Urinary bladder (tissue), 3 donors: ENCODE measurements at regions not wholly inside any gene's neighbourhood (a gene's known extent, or its start where the extent isn't known, plus 50 kb on each side); places are given as distances from the start of the nearest gene placed in this dataset.
A peak's percentile ranks its signal among the peaks of the same experiment; 100 is the strongest.

Experiments
- DNase-seq: peaks from one replicate; pipeline ENCODE4 v3.0.0-alpha.2; 2015; ENCODE audit errors: extremely low spot score
- H3K27ac ChIP-seq: one replicate; pipeline ENCODE4 v1.5.1; 2013; ENCODE audit warnings: low read depth, mild to moderate bottlenecking, moderate library complexity
- H3K36me3 ChIP-seq: one replicate; pipeline ENCODE4 v1.6.1; 2013; ENCODE audit warnings: mild to moderate bottlenecking, moderate library complexity; ENCODE audit not compliant: insufficient read depth
- H3K4me1 ChIP-seq: one replicate; pipeline ENCODE4 v1.6.1; 2013; ENCODE audit warnings: mild to moderate bottlenecking, moderate library complexity; ENCODE audit not compliant: insufficient read depth
- H3K4me3 ChIP-seq: one replicate; pipeline ENCODE4 v1.5.1; 2013; ENCODE audit warnings: low read depth, low read length
- WGBS: extraction: QIAGEN DNeasy Blood & Tissue Kit; methylation state at CpG from one replicate; pipeline ENCODE4 v1.1.7; 2013; 5-methylcytosine and 5-hydroxymethylcytosine counted together
- donor health status: healthy with polysubstance abuse.
- donor health status: healthy.

DNA sequence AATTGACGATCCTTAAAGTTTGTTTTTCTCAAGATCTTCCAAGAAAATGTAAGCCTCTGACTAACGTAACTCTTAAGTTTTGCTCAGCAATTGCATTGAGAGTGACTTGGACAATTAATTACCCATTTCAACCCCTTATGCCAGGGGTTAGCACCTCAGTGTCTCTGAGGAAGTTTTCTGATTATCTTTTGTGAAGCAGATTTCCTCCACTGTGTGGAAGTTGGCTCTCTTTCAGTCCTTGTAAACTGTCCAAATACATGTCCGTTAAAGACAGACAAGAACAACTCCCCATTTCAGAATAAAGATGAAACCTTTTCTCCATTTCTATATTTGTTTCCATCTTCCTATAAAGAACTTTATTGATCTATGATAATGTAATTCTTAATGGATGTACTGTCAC lies 296.4 kb upstream of the FMN2 start:
- Histone ChIP-seq H3K4me1 (no peaks in the 10 kb centered on the region), H3K4me3 (no peak overlapping the region), H3K36me3 (no peaks in the 10 kb centered on the region), H3K27ac (no peak overlapping the region)
- no peak for DNase-seq
- 39% methylated on average over 3 of the region's 3 CpGs for WGBS

DNA sequence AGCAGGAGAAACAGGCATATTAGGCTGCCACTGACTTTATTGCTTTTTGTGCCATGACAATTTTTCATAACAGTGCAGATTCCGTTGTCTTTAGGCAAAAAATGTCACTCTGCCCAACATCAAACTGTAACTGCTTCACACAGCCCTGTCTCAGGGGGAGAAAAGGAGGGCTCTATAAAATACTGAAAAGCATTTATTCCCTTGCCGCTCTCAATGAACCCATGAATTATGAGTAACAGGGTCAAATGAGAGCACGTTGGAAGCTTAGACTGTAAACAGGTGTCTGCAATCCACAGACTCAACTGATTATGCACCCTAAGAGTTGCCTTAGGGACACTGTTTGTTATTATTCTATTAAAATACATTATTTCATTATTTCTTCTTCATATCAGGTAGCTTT lies 292.1 kb upstream of the FMN2 start:
- Histone ChIP-seq H3K4me1 (no peaks in the 10 kb centered on the region), H3K36me3 (no peaks in the 10 kb centered on the region), H3K4me3 (no peak overlapping the region), H3K27ac (no peak overlapping the region)
- whole genome bisulfite sequencing: 81% methylated on average over 3 of the region's 3 CpGs
- no peak for DNase-seq

DNA sequence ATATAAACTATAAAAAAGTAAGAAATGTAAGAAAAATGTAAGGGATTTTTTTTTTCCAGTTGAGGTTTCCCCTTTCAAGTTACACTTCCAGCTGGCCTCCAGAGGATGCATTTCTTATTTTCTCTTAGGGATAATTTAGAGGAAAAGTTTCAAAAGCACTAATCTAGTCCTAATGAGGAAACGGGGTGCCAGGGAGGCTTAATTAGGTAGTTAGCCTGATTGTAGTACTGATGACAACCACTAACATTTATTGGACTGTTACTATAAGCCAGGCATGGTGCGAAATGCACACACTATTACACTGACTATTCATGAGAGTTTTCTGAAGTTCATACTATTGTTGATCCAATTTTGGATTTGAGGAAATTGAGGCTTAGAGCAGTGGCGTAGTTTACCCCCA lies 290.8 kb upstream of the FMN2 start:
- no peaks in the 10 kb centered on the region for H3K36me3 ChIP-seq
- H3K4me1 ChIP-seq: no peaks in the 10 kb centered on the region
- DNase-seq: no peak
- WGBS: 83% methylated on average over 3 of the region's 3 CpGs
- no peak overlapping the region for H3K27ac ChIP-seq
- no peak overlapping the region for H3K4me3 ChIP-seq

DNA sequence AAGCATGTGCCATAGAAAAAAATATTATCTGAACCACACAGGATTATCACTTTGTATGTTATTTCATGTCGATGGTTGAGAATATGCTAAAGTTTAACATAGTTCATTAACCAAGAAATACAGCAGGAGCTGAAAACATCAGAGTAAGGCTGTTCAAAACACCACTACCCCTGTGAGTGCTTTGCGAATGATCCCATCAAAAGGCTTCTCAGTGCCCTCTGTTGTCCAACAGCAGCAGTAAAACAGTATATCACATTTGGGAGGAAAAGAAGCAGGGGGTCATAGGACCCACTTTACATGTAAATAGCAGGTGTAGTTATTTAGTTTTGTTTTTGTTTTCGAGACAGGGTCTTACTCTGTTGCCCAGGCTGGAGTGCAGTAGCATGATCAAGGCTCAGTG lies 289.4 kb upstream of the FMN2 start:
- no peak overlapping the region for H3K4me3 ChIP-seq
- no peak overlapping the region for H3K27ac ChIP-seq
- no peaks in the 10 kb centered on the region for H3K36me3 ChIP-seq
- DNase-seq: no peak
- 90% methylated on average over 3 of the region's 3 CpGs for WGBS
- no peaks in the 10 kb centered on the region for H3K4me1 ChIP-seq

DNA sequence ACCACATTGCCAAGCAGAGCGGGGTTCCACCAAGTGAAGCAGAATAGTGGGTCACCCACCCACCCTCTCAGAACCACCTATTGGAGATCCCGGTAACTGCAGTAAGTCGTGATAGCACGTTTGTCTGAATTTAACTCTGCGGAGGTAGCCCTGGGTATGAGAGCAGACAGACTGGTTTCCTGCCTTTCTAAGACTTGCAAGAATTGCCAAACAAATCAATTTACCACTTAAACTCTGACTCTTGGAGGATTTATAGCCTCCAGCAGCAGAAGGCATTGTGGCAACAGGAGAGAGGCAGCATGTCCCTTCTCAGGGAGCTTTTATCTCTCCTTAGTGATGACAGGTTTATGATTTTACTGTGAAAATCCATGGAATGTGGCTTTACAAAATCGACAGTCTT lies 287.9 kb upstream of the FMN2 start:
- no peak overlapping the region for H3K4me3 ChIP-seq
- no peak for DNase-seq
- WGBS: 58% methylated on average over 6 of the region's 6 CpGs
- H3K27ac ChIP-seq: no peak overlapping the region
- no peaks in the 10 kb centered on the region for H3K36me3 ChIP-seq
- H3K4me1 ChIP-seq: no peaks in the 10 kb centered on the region

DNA sequence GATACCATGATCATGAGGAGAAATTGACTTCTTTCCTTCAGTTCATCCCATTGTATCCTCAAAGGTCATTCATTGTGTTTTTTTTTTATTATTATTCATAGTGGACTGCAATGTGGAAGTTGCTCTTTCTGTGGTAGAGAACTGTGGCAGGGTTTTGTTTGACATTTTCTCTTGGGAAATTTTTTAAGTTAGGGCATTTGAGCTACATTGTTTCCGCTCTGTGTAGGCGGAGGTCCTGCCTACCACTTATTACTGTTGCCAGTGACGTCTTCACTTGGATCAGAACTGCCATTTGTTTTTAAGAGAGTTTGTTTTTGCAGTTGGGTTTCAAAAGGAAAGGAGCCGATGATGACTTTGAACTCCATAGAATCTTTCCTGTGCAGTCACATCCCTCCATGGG lies 287.4 kb upstream of the FMN2 start:
- H3K4me1 ChIP-seq: no peaks in the 10 kb centered on the region
- WGBS: 91% methylated on average over 4 of the region's 4 CpGs
- H3K27ac ChIP-seq: no peak overlapping the region
- H3K4me3 ChIP-seq: no peak overlapping the region
- H3K36me3 ChIP-seq: no peaks in the 10 kb centered on the region
- no peak for DNase-seq

DNA sequence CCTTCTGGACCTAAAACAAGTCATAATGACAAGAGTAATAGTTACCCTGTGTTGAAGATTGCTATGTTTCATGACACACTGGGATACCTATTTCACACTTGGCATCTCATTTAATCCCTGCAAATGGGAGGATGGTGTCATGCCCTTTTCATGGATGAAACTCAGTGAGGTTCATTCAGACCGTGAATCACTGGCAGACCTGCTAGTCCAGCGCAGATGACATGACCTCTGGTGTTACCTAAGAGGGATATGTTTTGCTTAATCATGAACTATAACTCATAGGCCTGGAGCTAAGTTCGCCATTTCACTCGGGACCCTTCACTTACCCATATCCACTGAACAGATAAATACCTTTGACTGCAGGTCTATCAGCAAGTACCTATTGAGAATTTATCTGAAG lies 286.6 kb upstream of the FMN2 start:
- no peak for DNase-seq
- 91% methylated on average over 4 of the region's 4 CpGs for WGBS
- Histone ChIP-seq H3K4me1 (no peaks in the 10 kb centered on the region), H3K36me3 (no peaks in the 10 kb centered on the region), H3K4me3 (no peak overlapping the region), H3K27ac (no peak overlapping the region)

DNA sequence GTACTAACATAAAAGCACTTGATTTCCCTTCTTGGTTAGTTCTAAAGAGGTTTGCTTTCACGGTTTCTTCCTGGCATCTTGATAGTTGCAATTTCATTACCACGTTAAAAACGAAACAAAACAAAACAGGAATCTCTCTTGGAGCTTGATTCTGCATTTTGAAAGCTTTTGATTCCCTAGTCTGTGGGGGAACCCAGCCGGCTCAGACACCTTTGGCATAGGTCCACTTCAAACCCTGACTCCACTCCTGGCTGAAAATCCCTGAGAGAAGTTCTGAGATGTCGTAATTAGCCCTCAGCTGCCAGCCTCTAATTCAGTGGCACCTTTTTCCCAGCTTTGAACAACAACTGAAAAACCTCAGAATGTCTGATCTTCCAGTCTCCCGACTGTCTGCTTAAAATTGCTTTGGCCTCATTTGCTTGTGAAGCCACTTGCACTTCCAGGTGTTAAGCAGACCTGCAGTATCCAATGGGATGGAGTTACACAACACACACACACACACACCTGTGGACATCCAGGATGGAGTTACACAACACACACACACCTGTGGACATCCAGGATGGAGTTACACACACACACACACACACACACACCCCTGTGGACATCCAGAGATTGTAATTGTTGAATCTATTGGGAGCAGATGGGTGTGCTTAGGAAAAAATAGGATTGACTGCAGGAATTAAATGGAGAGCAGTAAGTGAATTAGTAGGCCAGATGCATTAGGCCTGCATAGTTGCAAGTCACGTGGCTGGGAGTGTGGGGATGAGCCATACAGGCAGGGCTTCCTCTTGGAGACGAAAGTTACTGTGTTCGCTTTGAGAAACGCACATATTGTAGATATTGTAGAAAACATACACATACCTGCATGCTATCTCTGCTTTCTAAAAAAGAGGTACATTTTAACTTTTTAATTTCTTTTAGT lies 285.6 kb upstream of the FMN2 start:
- H3K27ac ChIP-seq: no peak overlapping the region
- no peaks in the 10 kb centered on the region for H3K36me3 ChIP-seq
- no peak overlapping the region for H3K4me3 ChIP-seq
- H3K4me1 ChIP-seq: no peaks in the 10 kb centered on the region
- no peak for DNase-seq
- WGBS: 31% methylated on average over 10 of the region's 10 CpGs

DNA sequence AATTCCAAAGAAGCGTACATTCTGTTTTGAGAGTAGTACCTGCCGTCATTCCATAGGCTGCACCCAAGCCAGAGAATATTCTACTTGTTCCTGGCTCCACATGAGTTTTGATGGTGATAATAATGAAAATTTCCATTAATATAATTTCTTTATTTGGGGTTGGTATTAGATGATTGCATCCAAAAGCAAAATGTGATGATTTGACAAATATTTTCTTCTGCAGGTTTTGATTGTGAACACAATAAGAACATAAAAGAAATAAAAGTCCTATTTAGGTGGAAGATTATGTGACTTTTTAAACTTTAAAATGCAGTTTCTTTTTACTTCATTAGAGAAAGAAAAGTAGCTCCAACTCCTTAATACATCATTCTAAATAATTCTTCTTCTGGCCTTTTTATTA lies 284.8 kb upstream of the FMN2 start:
- DNase-seq: no peak
- Histone ChIP-seq H3K4me3 (no peak overlapping the region), H3K27ac (no peak overlapping the region), H3K4me1 (no peaks in the 10 kb centered on the region), H3K36me3 (no peaks in the 10 kb centered on the region)
- 90% methylated on average over 2 of the region's 2 CpGs for WGBS

DNA sequence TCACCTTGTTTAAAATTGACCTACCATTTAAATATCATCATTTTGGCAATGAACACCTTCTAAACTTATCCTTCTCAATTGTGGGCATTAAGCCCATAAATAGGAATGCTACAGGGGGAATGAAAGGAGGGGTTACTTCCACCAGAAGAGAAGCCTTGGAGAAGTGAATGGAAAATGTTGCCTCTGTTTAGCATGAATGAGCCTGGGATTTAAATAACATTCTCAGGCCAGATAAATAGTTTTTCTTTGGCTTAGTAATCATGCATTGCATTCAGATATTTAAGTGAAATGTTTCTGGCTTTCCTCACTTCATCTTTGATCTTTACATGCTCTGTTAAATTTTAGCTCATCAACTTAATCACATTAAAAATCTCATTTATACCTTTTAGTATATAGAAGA lies 284.3 kb upstream of the FMN2 start:
- H3K4me1 ChIP-seq: no peaks in the 10 kb centered on the region
- H3K4me3 ChIP-seq: no peak overlapping the region
- H3K27ac ChIP-seq: no peak overlapping the region
- H3K36me3 ChIP-seq: no peaks in the 10 kb centered on the region
- no peak for DNase-seq

DNA sequence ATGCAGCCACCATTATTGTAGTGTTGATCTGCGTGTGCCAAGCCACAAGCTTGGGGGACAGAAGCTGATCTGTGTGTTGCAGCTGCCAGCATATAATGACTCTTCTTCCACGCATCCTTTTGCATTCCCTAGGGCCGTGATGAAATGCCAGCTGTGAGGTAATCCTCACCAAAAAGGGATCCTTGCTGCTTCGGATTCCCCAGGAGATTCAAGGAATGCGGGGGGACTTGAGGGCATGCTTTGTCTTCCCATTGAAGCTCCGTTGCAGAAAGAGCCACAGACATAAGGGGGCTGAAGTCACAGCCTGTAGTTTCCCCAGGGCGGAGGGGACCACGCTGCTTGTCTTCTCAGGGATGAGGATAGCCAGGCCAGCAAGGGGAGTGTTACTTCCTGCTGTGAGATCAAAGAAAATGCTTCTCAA lies 281.6 kb upstream of the FMN2 start:
- WGBS: 62% methylated on average over 8 of the region's 8 CpGs
- H3K27ac ChIP-seq: no peak overlapping the region
- no peaks in the 10 kb centered on the region for H3K4me1 ChIP-seq
- no peaks in the 10 kb centered on the region for H3K36me3 ChIP-seq
- no peak overlapping the region for H3K4me3 ChIP-seq
- no peak for DNase-seq

DNA sequence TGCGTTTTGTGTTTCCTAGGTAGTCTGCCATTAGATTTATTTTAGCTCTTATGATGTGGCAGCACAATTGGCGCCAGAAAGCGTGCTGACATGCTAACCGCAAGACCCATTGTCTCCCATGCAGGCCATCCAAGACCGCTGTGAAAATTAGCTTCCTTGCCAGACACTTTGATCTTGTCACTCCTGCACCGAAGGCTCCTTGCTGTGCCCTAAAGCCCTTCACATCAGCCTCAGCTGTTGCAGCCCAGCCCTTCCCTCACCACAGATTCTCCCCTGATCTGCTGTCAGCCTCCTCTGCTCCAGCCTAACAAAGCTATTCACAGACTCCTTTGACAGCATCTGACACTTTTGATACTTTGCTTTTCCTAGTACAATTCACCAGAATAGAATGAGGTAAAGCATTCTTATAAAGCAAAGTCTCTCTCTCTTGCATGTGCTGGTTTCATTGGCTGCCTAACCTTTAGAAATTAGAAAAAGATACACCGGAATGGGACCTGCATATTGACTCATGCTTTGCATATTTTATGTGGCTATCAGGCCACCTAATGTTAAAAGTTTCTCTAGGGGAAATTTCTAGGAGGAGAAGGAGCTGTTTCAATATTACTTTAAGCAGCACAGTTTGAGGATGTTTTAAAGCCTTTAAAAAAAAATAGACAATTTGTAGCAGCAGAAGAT lies 280.3 kb upstream of the FMN2 start:
- H3K4me3 ChIP-seq: no peak overlapping the region
- DNase-seq: no peak
- H3K27ac ChIP-seq: no peak overlapping the region
- 74% methylated on average over 7 of the region's 7 CpGs for WGBS
- H3K4me1 ChIP-seq: no peaks in the 10 kb centered on the region
- no peaks in the 10 kb centered on the region for H3K36me3 ChIP-seq

DNA sequence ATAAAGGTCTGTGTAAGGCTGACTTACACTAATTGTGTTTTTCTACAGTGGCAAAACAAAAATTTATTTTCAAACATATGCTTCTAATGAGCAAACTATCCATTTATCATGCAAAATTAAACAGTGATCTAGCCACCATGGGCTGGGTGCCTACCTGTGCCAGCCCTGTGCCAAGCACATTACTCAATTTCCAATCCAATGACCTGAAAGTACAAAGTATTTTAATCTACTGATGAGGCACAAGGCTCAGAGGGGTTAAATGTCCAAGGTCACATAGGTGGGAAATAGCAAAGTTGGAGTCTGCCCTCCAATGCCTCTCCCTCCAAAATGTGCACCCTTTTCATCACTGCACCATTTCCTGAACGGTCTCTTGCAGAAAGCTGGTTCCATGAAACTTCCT lies 279.1 kb upstream of the FMN2 start:
- H3K27ac ChIP-seq: no peak overlapping the region
- 100% methylated on average over 1 of the region's 1 CpG for WGBS

DNA sequence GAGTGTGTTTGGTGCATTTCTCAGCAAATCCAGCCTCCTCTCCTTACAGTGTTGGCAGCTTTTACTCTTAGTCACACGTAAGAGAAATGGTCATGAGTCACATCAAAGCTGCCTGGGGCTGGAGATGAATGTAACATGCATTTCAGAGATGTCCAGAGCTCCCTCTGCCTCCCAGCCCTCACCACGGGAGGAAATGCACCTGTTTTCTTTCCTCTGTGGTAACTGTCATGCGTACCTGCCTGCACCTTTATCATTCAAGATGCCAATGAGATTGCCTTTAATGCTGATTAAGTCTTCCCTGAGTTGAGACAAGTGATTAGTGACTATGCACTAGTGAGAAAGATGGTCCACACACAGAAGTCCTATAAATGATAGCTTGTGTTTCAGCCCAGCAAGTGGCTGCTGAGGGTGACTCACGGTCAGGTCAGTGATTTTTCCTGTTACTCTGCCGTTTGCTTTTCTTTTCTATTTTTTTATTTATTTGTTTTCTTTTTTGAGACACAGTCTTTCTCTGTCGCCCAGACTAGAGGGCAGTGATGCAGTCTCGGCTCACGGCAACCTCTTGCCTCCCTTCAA lies 277.3 kb upstream of the FMN2 start:
- 43% methylated on average over 8 of the region's 8 CpGs for WGBS
- peak; percentile 14 for DNase-seq
- no peak overlapping the region for H3K27ac ChIP-seq
- H3K36me3 ChIP-seq: no peaks in the 10 kb centered on the region
- no peaks in the 10 kb centered on the region for H3K4me1 ChIP-seq
- H3K4me3 ChIP-seq: no peak overlapping the region

More for the DNA sequence above, 279.1 kb upstream of the FMN2 start:
- no peak for DNase-seq
- Histone ChIP-seq H3K4me3 (no peak overlapping the region), H3K36me3 (no peaks in the 10 kb centered on the region), H3K4me1 (no peaks in the 10 kb centered on the region)
